ENCODE measurements at regions not wholly inside any gene's neighbourhood (a gene's known extent, or its start where the extent isn't known, plus 50 kb on each side); places are given as distances from the start of the nearest gene placed in this dataset.

DNA sequence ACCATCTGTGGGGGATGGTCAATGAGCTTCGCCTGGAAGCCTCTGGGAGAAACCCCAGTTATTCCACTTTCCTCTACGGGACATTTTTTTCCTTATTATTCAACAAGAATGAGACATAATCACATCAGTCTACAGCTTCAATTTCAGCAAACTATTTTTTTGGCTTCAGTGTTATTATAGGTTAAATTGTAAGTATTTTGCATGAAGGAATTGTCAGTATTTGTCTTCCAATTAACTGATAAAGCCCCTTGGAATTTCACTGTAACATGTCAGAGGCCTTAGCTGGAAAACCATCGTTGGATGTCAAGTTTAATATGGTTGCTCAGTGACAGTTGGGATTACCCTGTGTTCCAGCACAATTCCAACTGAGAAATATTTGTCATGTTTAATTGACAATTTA is 480.9 kb upstream of the CHST9 start:
- no peaks in the 10 kb centered on the region for H3K9me3 ChIP-seq (ENCODE audit: insufficient read depth, low read depth, low read length)
- no peak overlapping the region for H2AFZ ChIP-seq (ENCODE audit: low read depth, low read length)
- no peak for DNase-seq (ENCODE audit: low read depth)
- TF ChIP-seq, protein P1, sequence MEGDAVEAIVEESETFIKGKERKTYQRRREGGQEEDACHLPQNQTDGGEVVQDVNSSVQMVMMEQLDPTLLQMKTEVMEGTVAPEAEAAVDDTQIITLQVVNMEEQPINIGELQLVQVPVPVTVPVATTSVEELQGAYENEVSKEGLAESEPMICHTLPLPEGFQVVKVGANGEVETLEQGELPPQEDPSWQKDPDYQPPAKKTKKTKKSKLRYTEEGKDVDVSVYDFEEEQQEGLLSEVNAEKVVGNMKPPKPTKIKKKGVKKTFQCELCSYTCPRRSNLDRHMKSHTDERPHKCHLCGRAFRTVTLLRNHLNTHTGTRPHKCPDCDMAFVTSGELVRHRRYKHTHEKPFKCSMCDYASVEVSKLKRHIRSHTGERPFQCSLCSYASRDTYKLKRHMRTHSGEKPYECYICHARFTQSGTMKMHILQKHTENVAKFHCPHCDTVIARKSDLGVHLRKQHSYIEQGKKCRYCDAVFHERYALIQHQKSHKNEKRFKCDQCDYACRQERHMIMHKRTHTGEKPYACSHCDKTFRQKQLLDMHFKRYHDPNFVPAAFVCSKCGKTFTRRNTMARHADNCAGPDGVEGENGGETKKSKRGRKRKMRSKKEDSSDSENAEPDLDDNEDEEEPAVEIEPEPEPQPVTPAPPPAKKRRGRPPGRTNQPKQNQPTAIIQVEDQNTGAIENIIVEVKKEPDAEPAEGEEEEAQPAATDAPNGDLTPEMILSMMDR (IDR thresholded peaks at IDR 0.05; ENCODE audit: insufficient read depth, low read depth, low read length) = no peak
- no peak for TF ChIP-seq EZH2 (IDR thresholded peaks at IDR 0.05; ENCODE audit: insufficient read depth, low read length)
- H3K9me3 Mint-ChIP-seq (ENCODE audit: unreplicated experiment) = no peaks in the 10 kb centered on the region
- no peaks in the 10 kb centered on the region for H3K36me3 ChIP-seq (ENCODE audit: insufficient read depth, low read length)
- H3K27ac Mint-ChIP-seq (ENCODE audit: unreplicated experiment) = no peak overlapping the region
- H3K79me2 ChIP-seq (ENCODE audit: insufficient read depth, low read length) = no peaks in the 10 kb centered on the region
- H3K4me3 Mint-ChIP-seq (ENCODE audit: unreplicated experiment) = no peak overlapping the region
- no peaks in the 10 kb centered on the region for H3K27me3 ChIP-seq (ENCODE audit: insufficient read depth, low read length)
- H3K4me1 Mint-ChIP-seq (ENCODE audit: low read depth, unreplicated experiment) = peaks cover 15% of the 10 kb centered on the region
- H4K20me1 ChIP-seq (ENCODE audit: insufficient read depth, low read length) = no peaks in the 10 kb centered on the region
- no peak overlapping the region for H3K27ac ChIP-seq (ENCODE audit: low read depth, low read length)
- H3K4me3 ChIP-seq (ENCODE audit: insufficient read depth, low read depth, low read length) = no peak overlapping the region
- no peak for FAIRE-seq
- no peak overlapping the region for H3K9ac ChIP-seq (ENCODE audit: low read length)
- H3K4me1 ChIP-seq (ENCODE audit: insufficient read depth, low read length) = peaks cover 4% of the 10 kb centered on the region
- H3K36me3 Mint-ChIP-seq (ENCODE audit: low read depth, unreplicated experiment) = no peaks in the 10 kb centered on the region
- H3K27me3 Mint-ChIP-seq (ENCODE audit: low read depth, unreplicated experiment) = no peaks in the 10 kb centered on the region
- H3K4me2 ChIP-seq (ENCODE audit: low read length) = no peak overlapping the region

DNA sequence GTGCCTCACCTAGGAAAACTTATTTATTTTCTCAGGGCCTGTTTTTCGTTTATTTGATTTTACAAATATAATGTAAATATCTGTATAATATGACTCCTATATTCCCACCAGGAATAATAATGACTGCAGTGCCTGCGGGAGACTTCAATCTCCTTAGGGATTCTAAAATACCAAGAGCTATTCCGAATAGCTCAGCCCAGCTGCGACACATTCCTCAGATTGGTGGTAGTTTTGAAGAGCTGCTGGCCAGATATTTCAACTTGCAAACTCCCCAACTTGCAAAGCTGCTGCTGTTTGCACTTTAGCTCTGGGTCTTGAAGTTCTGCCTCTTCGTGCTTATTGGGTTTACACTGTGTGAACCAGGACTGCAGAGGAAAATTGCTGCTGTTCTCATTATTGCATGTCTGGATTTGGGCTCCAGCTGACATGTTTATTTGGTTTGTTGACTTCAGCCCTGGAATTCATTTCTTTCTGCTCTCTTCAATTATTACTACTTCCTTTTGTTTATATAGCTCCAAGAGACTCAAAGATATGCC is 480.2 kb upstream of the CHST9 start:
- Histone ChIP-seq H3K4me3 (ENCODE audit: insufficient read depth, low read depth, low read length) (no peak overlapping the region), H2AFZ (ENCODE audit: low read depth, low read length) (no peak overlapping the region), H3K9ac (ENCODE audit: low read length) (no peak overlapping the region), H3K4me1 (ENCODE audit: insufficient read depth, low read length) (peaks cover 4% of the 10 kb centered on the region), H3K27me3 (ENCODE audit: insufficient read depth, low read length) (no peaks in the 10 kb centered on the region), H3K36me3 (ENCODE audit: insufficient read depth, low read length) (no peaks in the 10 kb centered on the region), H3K9me3 (ENCODE audit: insufficient read depth, low read depth, low read length) (no peaks in the 10 kb centered on the region), H3K79me2 (ENCODE audit: insufficient read depth, low read length) (no peaks in the 10 kb centered on the region), H3K27ac (ENCODE audit: low read depth, low read length) (no peak overlapping the region), H3K4me2 (ENCODE audit: low read length) (no peak overlapping the region), H4K20me1 (ENCODE audit: insufficient read depth, low read length) (no peaks in the 10 kb centered on the region)
- H3K4me3 Mint-ChIP-seq (ENCODE audit: unreplicated experiment) = no peak overlapping the region
- no peak overlapping the region for H3K27ac Mint-ChIP-seq (ENCODE audit: unreplicated experiment)
- no peak for DNase-seq (ENCODE audit: low read depth)
- no peaks in the 10 kb centered on the region for H3K27me3 Mint-ChIP-seq (ENCODE audit: low read depth, unreplicated experiment)
- no peaks in the 10 kb centered on the region for H3K9me3 Mint-ChIP-seq (ENCODE audit: unreplicated experiment)
- TF ChIP-seq, protein P1 (IDR thresholded peaks at IDR 0.05; ENCODE audit: insufficient read depth, low read depth, low read length) = no peak
- no peak for TF ChIP-seq EZH2 (IDR thresholded peaks at IDR 0.05; ENCODE audit: insufficient read depth, low read length)
- peaks cover 15% of the 10 kb centered on the region for H3K4me1 Mint-ChIP-seq (ENCODE audit: low read depth, unreplicated experiment)
- H3K36me3 Mint-ChIP-seq (ENCODE audit: low read depth, unreplicated experiment) = no peaks in the 10 kb centered on the region
- FAIRE-seq = no peak

DNA sequence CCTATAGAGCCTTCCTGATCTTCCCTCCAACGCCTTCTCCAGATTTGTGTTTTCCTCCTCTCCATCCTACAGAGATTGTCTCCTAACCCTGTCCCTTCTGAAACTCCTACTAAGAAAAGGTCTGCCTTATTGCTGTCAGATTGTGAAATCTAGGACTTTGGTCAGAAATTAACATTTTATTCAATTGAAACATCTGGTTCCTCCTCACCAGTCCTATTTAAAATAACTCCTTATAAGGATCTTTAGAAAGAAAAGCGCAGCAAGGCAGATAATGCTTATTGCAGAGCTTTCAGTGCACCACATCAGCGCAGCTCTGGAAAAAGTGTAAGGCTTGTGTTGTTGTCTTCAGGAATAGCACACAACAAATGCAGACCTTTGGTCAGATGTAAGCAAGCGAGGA is 477.8 kb upstream of the CHST9 start:
- peaks cover 1% of the 10 kb centered on the region for H3K4me1 ChIP-seq (ENCODE audit: insufficient read depth, low read length)
- H4K20me1 ChIP-seq (ENCODE audit: insufficient read depth, low read length) = no peaks in the 10 kb centered on the region
- FAIRE-seq = no peak
- Mint-ChIP-seq H3K27ac (ENCODE audit: unreplicated experiment) (no peak overlapping the region), H3K4me3 (ENCODE audit: unreplicated experiment) (no peak overlapping the region), H3K27me3 (ENCODE audit: low read depth, unreplicated experiment) (no peaks in the 10 kb centered on the region), H3K36me3 (ENCODE audit: low read depth, unreplicated experiment) (no peaks in the 10 kb centered on the region), H3K4me1 (ENCODE audit: low read depth, unreplicated experiment) (peaks cover 15% of the 10 kb centered on the region), H3K9me3 (ENCODE audit: unreplicated experiment) (no peaks in the 10 kb centered on the region)
- H3K4me2 ChIP-seq (ENCODE audit: low read length) = no peak overlapping the region
- H2AFZ ChIP-seq (ENCODE audit: low read depth, low read length) = no peak overlapping the region
- no peaks in the 10 kb centered on the region for H3K36me3 ChIP-seq (ENCODE audit: insufficient read depth, low read length)
- DNase-seq (ENCODE audit: low read depth) = no peak
- no peak overlapping the region for H3K27ac ChIP-seq (ENCODE audit: low read depth, low read length)
- no peak overlapping the region for H3K4me3 ChIP-seq (ENCODE audit: insufficient read depth, low read depth, low read length)
- H3K9me3 ChIP-seq (ENCODE audit: insufficient read depth, low read depth, low read length) = no peaks in the 10 kb centered on the region
- TF ChIP-seq EZH2 (IDR thresholded peaks at IDR 0.05; ENCODE audit: insufficient read depth, low read length) = no peak
- TF ChIP-seq, protein P1 (IDR thresholded peaks at IDR 0.05; ENCODE audit: insufficient read depth, low read depth, low read length) = no peak
- no peaks in the 10 kb centered on the region for H3K27me3 ChIP-seq (ENCODE audit: insufficient read depth, low read length)
- H3K9ac ChIP-seq (ENCODE audit: low read length) = no peak overlapping the region
- no peaks in the 10 kb centered on the region for H3K79me2 ChIP-seq (ENCODE audit: insufficient read depth, low read length)

All from astrocyte (in vitro differentiated cells and primary cell).